ENCODE measurements at regions not wholly inside any gene's neighbourhood (a gene's known extent, or its start where the extent isn't known, plus 50 kb on each side); places are given as distances from the start of the nearest gene placed in this dataset.

DNA sequence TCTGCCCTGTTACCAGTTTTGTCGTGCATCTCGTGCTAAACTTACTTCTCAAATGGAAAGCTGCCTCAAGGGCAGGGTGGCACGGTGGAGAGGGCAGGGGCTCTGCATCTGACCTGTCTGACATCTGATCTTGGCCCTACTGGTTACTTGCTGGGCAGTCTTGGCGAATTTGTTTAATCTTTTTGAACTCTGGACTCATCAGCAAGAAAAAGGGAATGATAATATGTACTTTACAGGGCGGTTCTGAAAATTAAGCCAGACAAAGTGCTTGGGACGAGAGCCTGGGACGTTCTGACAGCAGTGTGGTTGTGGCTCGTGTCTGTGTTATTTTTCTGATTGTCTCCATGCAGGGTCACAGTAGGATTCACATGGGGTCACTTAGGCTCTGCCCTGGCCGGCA, 659.3 kb downstream of the VRK1 start:
- no peak for DNase-seq (ENCODE audit: low spot score)
- ATAC-seq (ENCODE audit: low read depth) = no peak
- Histone ChIP-seq H3K4me1 (ENCODE audit: insufficient read depth, poor library complexity, severe bottlenecking) (no peaks in the 10 kb centered on the region), H3K9me3 (ENCODE audit: severe bottlenecking) (no peaks in the 10 kb centered on the region), H3K27ac (ENCODE audit: poor library complexity, severe bottlenecking) (no peak overlapping the region), H3K36me3 (ENCODE audit: low read depth) (no peaks in the 10 kb centered on the region), H3K4me3 (ENCODE audit: severe bottlenecking) (no peak overlapping the region), H3K27me3 (ENCODE audit: insufficient read depth, poor library complexity, severe bottlenecking) (no peaks in the 10 kb centered on the region)
- TF ChIP-seq, protein P1, sequence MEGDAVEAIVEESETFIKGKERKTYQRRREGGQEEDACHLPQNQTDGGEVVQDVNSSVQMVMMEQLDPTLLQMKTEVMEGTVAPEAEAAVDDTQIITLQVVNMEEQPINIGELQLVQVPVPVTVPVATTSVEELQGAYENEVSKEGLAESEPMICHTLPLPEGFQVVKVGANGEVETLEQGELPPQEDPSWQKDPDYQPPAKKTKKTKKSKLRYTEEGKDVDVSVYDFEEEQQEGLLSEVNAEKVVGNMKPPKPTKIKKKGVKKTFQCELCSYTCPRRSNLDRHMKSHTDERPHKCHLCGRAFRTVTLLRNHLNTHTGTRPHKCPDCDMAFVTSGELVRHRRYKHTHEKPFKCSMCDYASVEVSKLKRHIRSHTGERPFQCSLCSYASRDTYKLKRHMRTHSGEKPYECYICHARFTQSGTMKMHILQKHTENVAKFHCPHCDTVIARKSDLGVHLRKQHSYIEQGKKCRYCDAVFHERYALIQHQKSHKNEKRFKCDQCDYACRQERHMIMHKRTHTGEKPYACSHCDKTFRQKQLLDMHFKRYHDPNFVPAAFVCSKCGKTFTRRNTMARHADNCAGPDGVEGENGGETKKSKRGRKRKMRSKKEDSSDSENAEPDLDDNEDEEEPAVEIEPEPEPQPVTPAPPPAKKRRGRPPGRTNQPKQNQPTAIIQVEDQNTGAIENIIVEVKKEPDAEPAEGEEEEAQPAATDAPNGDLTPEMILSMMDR (IDR thresholded peaks at IDR 0.05; ENCODE audit: poor library complexity, severe bottlenecking) = no peak

DNA sequence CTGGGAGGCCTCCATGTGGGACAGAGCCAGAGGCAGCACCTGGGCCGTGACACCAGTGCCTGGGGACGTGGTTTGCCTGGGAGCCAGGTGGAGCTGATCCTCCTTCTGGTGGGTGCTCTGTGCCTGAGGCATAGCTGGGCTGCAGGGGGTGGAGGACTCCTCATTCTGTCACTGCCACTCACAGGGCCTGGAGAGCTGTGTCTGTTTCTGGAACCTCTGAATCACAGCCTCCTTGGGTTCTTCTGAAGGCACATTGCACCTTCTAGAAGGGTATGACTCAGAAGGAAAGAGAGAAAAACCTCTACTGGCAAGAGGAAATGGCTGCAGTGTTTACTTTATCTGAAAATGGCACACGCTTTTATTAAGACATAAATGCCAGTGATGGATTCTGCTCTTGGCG, 659.8 kb downstream of the VRK1 start:
- H3K27me3 ChIP-seq (ENCODE audit: insufficient read depth, poor library complexity, severe bottlenecking) = no peaks in the 10 kb centered on the region
- no peaks in the 10 kb centered on the region for H3K36me3 ChIP-seq (ENCODE audit: low read depth)
- no peak overlapping the region for H3K4me3 ChIP-seq (ENCODE audit: severe bottlenecking)
- TF ChIP-seq, protein P1 (IDR thresholded peaks at IDR 0.05; ENCODE audit: poor library complexity, severe bottlenecking) = no peak
- no peak overlapping the region for H3K27ac ChIP-seq (ENCODE audit: poor library complexity, severe bottlenecking)
- DNase-seq (ENCODE audit: low spot score) = no peak
- no peaks in the 10 kb centered on the region for H3K4me1 ChIP-seq (ENCODE audit: insufficient read depth, poor library complexity, severe bottlenecking)
- peak; percentile 59 for ATAC-seq (ENCODE audit: low read depth)
- peaks cover 2% of the 10 kb centered on the region for H3K9me3 ChIP-seq (ENCODE audit: severe bottlenecking)

DNA sequence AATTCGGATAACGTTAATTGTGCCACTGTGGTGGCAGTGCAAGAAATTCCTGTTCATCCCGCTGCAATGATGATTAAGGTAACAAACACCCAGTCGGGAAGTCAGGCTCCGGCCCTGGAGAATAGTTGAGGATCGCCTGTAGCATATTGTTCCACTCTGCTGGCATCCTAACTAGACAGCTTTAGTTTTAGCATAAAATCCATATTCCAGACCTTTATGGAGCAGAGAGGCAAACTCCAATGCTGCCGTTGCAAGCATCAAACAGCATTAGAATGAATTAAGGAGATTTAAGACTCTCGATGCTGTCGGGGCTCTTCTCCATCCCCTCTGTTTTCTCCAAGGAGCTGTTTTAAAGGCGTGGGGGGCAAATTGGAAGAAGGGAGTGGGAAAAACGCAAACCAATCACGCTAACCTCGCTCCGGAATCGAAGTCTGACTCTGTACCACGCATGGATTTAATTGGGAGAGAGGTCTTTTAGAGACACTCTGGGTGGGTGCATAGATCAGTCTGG, 660.4 kb downstream of the VRK1 start:
- TF ChIP-seq, protein P1 (IDR thresholded peaks at IDR 0.05; ENCODE audit: poor library complexity, severe bottlenecking) = no peak
- Histone ChIP-seq H3K36me3 (ENCODE audit: low read depth) (no peaks in the 10 kb centered on the region), H3K4me1 (ENCODE audit: insufficient read depth, poor library complexity, severe bottlenecking) (no peaks in the 10 kb centered on the region), H3K27ac (ENCODE audit: poor library complexity, severe bottlenecking) (no peak overlapping the region), H3K4me3 (ENCODE audit: severe bottlenecking) (no peak overlapping the region), H3K9me3 (ENCODE audit: severe bottlenecking) (peaks cover 4% of the 10 kb centered on the region), H3K27me3 (ENCODE audit: insufficient read depth, poor library complexity, severe bottlenecking) (no peaks in the 10 kb centered on the region)
- no peak for DNase-seq (ENCODE audit: low spot score)
- ATAC-seq (ENCODE audit: low read depth) = no peak

DNA sequence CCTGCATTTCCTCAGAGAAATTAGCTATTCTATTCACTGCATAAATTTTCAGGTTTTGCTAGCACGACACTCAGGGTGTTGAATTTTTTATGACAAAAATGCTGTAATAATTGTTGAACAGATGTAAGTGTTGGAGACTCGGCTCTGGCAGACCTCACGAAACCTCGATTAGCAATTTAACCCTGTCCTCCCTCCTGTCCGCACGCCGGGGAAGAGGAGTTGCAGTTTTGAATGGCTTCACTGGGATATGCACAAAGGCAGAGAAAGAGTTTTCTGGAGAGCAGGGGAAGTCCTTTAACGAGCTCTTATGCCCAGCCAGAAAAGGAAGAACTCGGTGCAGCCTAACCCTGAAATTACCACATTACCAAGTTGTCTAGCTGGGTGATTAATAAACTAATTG, 661.1 kb downstream of the VRK1 start:
- H3K4me1 ChIP-seq (ENCODE audit: insufficient read depth, poor library complexity, severe bottlenecking) = no peaks in the 10 kb centered on the region
- no peak overlapping the region for H3K27ac ChIP-seq (ENCODE audit: poor library complexity, severe bottlenecking)
- ATAC-seq (ENCODE audit: low read depth) (no peak), DNase-seq (ENCODE audit: low spot score) (no peak)
- H3K36me3 ChIP-seq (ENCODE audit: low read depth) = no peaks in the 10 kb centered on the region
- H3K27me3 ChIP-seq (ENCODE audit: insufficient read depth, poor library complexity, severe bottlenecking) = no peaks in the 10 kb centered on the region
- TF ChIP-seq, protein P1 (IDR thresholded peaks at IDR 0.05; ENCODE audit: poor library complexity, severe bottlenecking) = no peak
- no peak overlapping the region for H3K4me3 ChIP-seq (ENCODE audit: severe bottlenecking)
- peaks cover 4% of the 10 kb centered on the region for H3K9me3 ChIP-seq (ENCODE audit: severe bottlenecking)

DNA sequence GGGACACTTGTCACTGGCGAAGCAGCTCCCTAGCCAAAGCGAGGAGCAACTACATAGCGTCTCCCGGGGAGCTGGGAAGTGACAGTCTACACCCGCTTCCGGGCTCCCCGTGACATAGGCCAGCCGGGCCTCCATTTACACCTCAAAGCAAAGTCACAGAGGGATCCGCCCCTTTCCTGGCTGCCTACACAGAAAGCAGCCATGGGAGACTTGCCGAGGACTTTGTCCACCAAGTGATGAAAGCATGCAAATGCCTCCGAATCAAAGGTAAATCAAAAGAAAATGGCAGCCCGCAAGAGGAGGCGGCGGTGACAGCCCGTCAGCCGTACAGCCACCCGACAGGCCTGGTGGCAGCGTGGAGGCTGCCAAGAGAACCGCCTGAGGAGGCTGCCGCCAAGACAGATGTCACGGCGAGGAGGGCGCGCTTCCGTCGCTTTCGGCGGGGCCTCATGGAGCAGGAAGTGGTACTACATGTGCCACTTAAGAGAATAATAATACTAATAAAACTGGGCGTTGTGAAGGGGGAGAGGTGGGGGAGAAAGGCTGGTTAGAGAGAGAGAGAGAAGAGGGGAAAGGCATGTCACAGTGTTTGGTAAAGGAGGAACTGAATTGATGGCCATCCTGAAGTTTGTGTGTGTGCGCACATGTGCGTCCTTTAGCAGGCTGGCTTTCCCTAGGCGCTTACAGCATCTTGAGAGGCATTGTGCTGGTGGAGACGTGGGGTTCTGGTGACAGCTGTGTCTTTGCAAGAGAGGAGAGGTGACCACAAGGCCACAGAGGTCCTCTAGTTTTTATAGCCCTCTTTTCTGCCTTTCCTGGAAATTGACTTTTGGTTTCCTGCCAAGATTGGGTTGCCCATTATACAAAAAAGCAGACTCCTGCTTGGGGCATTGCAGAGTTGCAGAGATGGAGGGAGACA, 661.7 kb downstream of the VRK1 start:
- H3K4me1 ChIP-seq (ENCODE audit: insufficient read depth, poor library complexity, severe bottlenecking) = no peaks in the 10 kb centered on the region
- ATAC-seq (ENCODE audit: low read depth) (no peak), DNase-seq (ENCODE audit: low spot score) (no peak)
- H3K9me3 ChIP-seq (ENCODE audit: severe bottlenecking) = peaks cover 4% of the 10 kb centered on the region
- TF ChIP-seq, protein P1 (IDR thresholded peaks at IDR 0.05; ENCODE audit: poor library complexity, severe bottlenecking) = no peak
- no peak overlapping the region for H3K4me3 ChIP-seq (ENCODE audit: severe bottlenecking)
- no peaks in the 10 kb centered on the region for H3K27me3 ChIP-seq (ENCODE audit: insufficient read depth, poor library complexity, severe bottlenecking)
- H3K36me3 ChIP-seq (ENCODE audit: low read depth) = no peaks in the 10 kb centered on the region
- H3K27ac ChIP-seq (ENCODE audit: poor library complexity, severe bottlenecking) = no peak overlapping the region

Data from RWPE2 (cell line).